Lung (tissue), 11 donors: ENCODE measurements at regions not wholly inside any gene's neighbourhood (a gene's known extent, or its start where the extent isn't known, plus 50 kb on each side); places are given as distances from the start of the nearest gene placed in this dataset.

Experiments used
- ATAC-seq: fragments of 200-7000 bp; cut with Tn5 transposase; one replicate; pipeline ENCODE4 v1.9.1; 2020; ENCODE audit warnings: moderate number of reproducible peaks; ENCODE audit not compliant: insufficient read depth, low FRiP score
- DNase-seq, 3 donors: peaks; one replicate each; pipeline ENCODE4 v3.0.0-alpha.2; 2013 to 2017
- H3K27ac ChIP-seq, 2 donors: one replicate each; pipeline ENCODE4 v1.5.1; 2013; ENCODE audit warnings: mild to moderate bottlenecking in 2 of 2, moderate library complexity in 2 of 2, control low read depth in 1 of 2, inconsistent platforms in 1 of 2, low read depth in 1 of 2, low read length in 1 of 2
- H3K27me3 ChIP-seq, 3 donors: one replicate each; pipeline ENCODE4 v1.5.1; 2013; ENCODE audit warnings: low read length in 2 of 3; ENCODE audit not compliant: control insufficient read depth in 3 of 3, insufficient read depth in 3 of 3
- H3K36me3 ChIP-seq, 4 donors: one replicate each; pipeline ENCODE4 v1.5.1; 2013; ENCODE audit warnings: low read length in 4 of 4, mild to moderate bottlenecking in 1 of 4, moderate library complexity in 1 of 4; ENCODE audit not compliant: control insufficient read depth in 4 of 4, insufficient read depth in 4 of 4
- H3K4me1 ChIP-seq, 5 donors: one replicate each; pipeline ENCODE4 v1.5.1; 2013; ENCODE audit warnings: low read length in 5 of 5, mild to moderate bottlenecking in 2 of 5, moderate library complexity in 1 of 5; ENCODE audit not compliant: control insufficient read depth in 5 of 5, insufficient read depth in 5 of 5
- H3K4me3 ChIP-seq: one replicate; pipeline ENCODE4 v1.5.1; 2013; ENCODE audit warnings: mild to moderate bottlenecking, control low read depth, moderate library complexity
- H3K9ac ChIP-seq, 2 donors: one replicate each; pipeline ENCODE4 v1.5.1; 2013; ENCODE audit warnings: low read length in 2 of 2, control low read depth in 1 of 2; ENCODE audit not compliant: insufficient read depth in 1 of 2
- H3K9me3 ChIP-seq, 4 donors: one replicate each; pipeline ENCODE4 v1.5.1; 2013; ENCODE audit warnings: low read length in 3 of 4, mild to moderate bottlenecking in 1 of 4, moderate library complexity in 1 of 4; ENCODE audit not compliant: control insufficient read depth in 4 of 4, insufficient read depth in 3 of 4
- WGBS, 2 donors: extraction: QIAGEN DNeasy Blood & Tissue Kit; methylation state at CpG; one replicate each; pipeline ENCODE4 v1.1.7; 2013; 5-methylcytosine and 5-hydroxymethylcytosine counted together
- TF ChIP-seq, protein P1 (sequence below): IDR thresholded peaks from 2 replicates; pipeline ENCODE4 v1.5.1; 2012; ENCODE audit warnings: mild to moderate bottlenecking; ENCODE audit errors: control extremely low read depth, extremely low read depth
- donor health status: control.
- donor health status: control.
- donor health status: Bipolar disorder and iron deficiency.
- donor health status: healthy.
- donor health status: DM: yes; HTN: yes; CAD: no.

- H3K36me3 ChIP-seq = no peaks in the 10 kb centered on the region
- ATAC-seq (no peak), DNase-seq (peak in 2 of 3 donors; percentile 1 to 9)
- no peak overlapping the region for H3K4me3 ChIP-seq
- H3K9ac ChIP-seq = no peak overlapping the region
- H3K27ac ChIP-seq = no peak overlapping the region
- H3K9me3 ChIP-seq = no peaks in the 10 kb centered on the region
- H3K4me1 ChIP-seq = no peaks in the 10 kb centered on the region
- TF ChIP-seq, protein P1, sequence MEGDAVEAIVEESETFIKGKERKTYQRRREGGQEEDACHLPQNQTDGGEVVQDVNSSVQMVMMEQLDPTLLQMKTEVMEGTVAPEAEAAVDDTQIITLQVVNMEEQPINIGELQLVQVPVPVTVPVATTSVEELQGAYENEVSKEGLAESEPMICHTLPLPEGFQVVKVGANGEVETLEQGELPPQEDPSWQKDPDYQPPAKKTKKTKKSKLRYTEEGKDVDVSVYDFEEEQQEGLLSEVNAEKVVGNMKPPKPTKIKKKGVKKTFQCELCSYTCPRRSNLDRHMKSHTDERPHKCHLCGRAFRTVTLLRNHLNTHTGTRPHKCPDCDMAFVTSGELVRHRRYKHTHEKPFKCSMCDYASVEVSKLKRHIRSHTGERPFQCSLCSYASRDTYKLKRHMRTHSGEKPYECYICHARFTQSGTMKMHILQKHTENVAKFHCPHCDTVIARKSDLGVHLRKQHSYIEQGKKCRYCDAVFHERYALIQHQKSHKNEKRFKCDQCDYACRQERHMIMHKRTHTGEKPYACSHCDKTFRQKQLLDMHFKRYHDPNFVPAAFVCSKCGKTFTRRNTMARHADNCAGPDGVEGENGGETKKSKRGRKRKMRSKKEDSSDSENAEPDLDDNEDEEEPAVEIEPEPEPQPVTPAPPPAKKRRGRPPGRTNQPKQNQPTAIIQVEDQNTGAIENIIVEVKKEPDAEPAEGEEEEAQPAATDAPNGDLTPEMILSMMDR = no peak
- no peaks in the 10 kb centered on the region for H3K27me3 ChIP-seq
Measured at GRCh38 chr6:62669831-62670230, 383.8 kb upstream of the KHDRBS2 start.

- WGBS, 2 donors = 76 to 89% methylated on average over 2 of the region's 2 CpGs
- peak in 1 of 3 donors; percentile 22 for DNase-seq
- H3K4me1 ChIP-seq = no peaks in the 10 kb centered on the region
- no peaks in the 10 kb centered on the region for H3K27me3 ChIP-seq
- ATAC-seq = no peak
- TF ChIP-seq, protein P1 = no peak
- H3K4me3 ChIP-seq = no peak overlapping the region
- H3K9me3 ChIP-seq = peaks cover 0 to 27% (median 11%) of the 10 kb centered on the region in 4 donors
- no peak overlapping the region for H3K9ac ChIP-seq
- H3K36me3 ChIP-seq = no peaks in the 10 kb centered on the region
- no peak overlapping the region for H3K27ac ChIP-seq
Measured at GRCh38 chr6:62652692-62653328, 366.8 kb upstream of the KHDRBS2 start.

- TF ChIP-seq, protein P1 = no peak
- Histone ChIP-seq H3K4me3 (no peak overlapping the region), H3K36me3 (no peaks in the 10 kb centered on the region), H3K9ac (no peak overlapping the region), H3K9me3 (peaks cover 0 to 15% (median 8%) of the 10 kb centered on the region in 4 donors), H3K4me1 (no peaks in the 10 kb centered on the region), H3K27ac (no peak overlapping the region), H3K27me3 (no peaks in the 10 kb centered on the region)
- DNase-seq = no peak
- no peak for ATAC-seq
- 68 to 75% methylated on average over 2 of the region's 2 CpGs for WGBS, 2 donors
Measured at GRCh38 chr6:62645274-62645673, 359.2 kb upstream of the KHDRBS2 start.

- Histone ChIP-seq H3K9me3 (peaks cover 0 to 7% (median 0%) of the 10 kb centered on the region in 4 donors), H3K4me3 (no peak overlapping the region), H3K4me1 (no peaks in the 10 kb centered on the region), H3K9ac (no peak overlapping the region), H3K36me3 (no peaks in the 10 kb centered on the region), H3K27me3 (no peaks in the 10 kb centered on the region), H3K27ac (no peak overlapping the region)
- ATAC-seq (no peak), DNase-seq (peak in 1 of 3 donors; percentile 3)
- TF ChIP-seq, protein P1 = no peak
- 61 to 89% methylated on average over 2 of the region's 2 CpGs for WGBS, 2 donors
Measured at GRCh38 chr6:62640749-62641148, 354.7 kb upstream of the KHDRBS2 start.
